ENCODE measurements at regions not wholly inside any gene's neighbourhood (a gene's known extent, or its start where the extent isn't known, plus 50 kb on each side); places are given as distances from the start of the nearest gene placed in this dataset.
"Not testable (repeated sequence)": the region's sequence is repeated elsewhere in the genome, so short reads cannot be mapped to it uniquely, and the experiment has no call there.

- Histone ChIP-seq H3K4me3 (ENCODE audit: low read length) (no peak overlapping the region), H3K9ac (ENCODE audit: low read length) (no peak overlapping the region), H3K9me3 (ENCODE audit: control insufficient read depth, low read length) (no peaks in the 10 kb centered on the region), H3K4me1 (ENCODE audit: control insufficient read depth, insufficient read depth, low read length) (no peaks in the 10 kb centered on the region), H3K36me3 (ENCODE audit: control insufficient read depth, insufficient read depth, low read length, severe bottlenecking) (no peaks in the 10 kb centered on the region), H3K27me3 (replicated peaks; ENCODE audit: control insufficient read depth, insufficient read depth, low read length) (no peaks in the 10 kb centered on the region)
- DNase-seq (ENCODE audit: low read depth): peak; percentile 15
Observed at GRCh38 chr18:78873926-78874500, 105.6 kb upstream of the SALL3 start.

- H3K4me3 ChIP-seq (ENCODE audit: low read length): no peak overlapping the region
- H3K36me3 ChIP-seq (ENCODE audit: control insufficient read depth, insufficient read depth, low read length, severe bottlenecking): no peaks in the 10 kb centered on the region
- peak; percentile 5 for DNase-seq (ENCODE audit: low read depth)
Observed at GRCh38 chr18:78875016-78875777, 104.4 kb upstream of the SALL3 start.

DNA sequence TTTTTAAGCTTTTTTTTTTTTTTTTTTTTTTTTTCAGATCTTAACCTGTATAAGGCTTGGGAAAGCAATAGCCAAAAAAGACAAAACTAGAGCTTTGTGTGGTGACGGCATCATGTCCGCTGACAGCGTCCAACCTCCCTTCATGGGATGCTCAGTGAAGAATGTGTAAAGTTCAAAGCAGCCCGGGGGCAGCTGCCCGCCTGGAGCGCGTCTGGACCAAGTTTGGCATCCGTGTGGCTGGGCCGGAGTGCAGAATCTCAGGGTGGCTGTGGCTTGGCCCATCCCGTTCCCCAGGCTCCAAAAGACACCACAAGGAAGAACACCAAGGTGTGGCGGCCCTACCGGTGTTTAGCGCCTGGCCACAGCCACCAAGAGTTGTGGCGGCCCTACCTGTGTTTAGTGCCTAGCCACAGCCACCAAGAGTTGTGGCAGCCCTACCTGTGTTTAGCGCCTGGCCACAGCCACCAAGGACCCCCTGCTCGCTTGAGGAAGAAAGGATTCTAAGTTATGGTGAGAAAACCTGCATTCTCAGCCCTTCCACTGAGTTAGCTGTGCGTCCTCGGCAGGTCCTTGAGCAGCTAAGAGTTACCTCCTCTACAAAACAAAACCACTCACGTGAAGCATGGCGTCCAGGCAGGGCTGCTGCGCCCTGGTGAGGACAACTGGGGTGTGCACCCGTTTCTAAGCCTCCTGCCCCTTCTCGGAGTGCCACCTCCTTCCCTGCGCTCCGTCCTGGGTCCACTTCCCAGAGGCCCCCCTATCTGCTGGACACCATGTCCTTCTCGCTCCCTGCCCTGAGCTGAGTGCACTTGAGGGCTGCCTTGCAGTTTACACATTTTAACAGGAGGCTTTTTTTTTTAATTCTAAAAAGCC lies 103.6 kb upstream of the SALL3 start:
- H3K4me1 ChIP-seq (ENCODE audit: control insufficient read depth, insufficient read depth, low read length): no peaks in the 10 kb centered on the region
- DNase-seq (ENCODE audit: low read depth): no peak
- no peaks in the 10 kb centered on the region for H3K27me3 ChIP-seq (replicated peaks; ENCODE audit: control insufficient read depth, insufficient read depth, low read length)
- H3K9ac ChIP-seq (ENCODE audit: low read length): no peak overlapping the region
- H3K9me3 ChIP-seq (ENCODE audit: control insufficient read depth, low read length): no peaks in the 10 kb centered on the region
- no peaks in the 10 kb centered on the region for H3K36me3 ChIP-seq (ENCODE audit: control insufficient read depth, insufficient read depth, low read length, severe bottlenecking)
- no peak overlapping the region for H3K4me3 ChIP-seq (ENCODE audit: low read length)

More at GRCh38 chr18:78875016-78875777, 104.4 kb upstream of the SALL3 start:
- Histone ChIP-seq H3K9ac (ENCODE audit: low read length) (no peak overlapping the region), H3K9me3 (ENCODE audit: control insufficient read depth, low read length) (no peaks in the 10 kb centered on the region), H3K4me1 (ENCODE audit: control insufficient read depth, insufficient read depth, low read length) (no peaks in the 10 kb centered on the region), H3K27me3 (replicated peaks; ENCODE audit: control insufficient read depth, insufficient read depth, low read length) (no peaks in the 10 kb centered on the region)

DNA sequence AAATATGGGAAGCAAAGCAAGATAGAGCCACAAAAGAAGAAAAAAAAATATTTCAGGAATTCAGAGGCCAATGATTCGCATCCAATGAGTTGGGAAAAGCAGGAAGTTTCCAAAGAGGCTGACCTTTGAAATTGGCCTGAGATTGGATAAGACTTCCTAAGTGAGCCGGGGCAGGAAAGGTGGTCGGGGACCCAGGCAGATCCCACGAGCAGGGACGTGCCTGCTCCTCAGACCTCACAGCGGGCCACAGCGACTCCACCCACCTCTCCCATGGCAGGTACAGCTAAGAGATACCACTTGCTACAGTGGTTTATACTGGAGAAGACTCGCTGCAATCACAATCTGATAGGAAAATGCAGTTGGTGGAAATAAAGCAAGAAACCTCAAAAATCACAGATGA lies 102.8 kb upstream of the SALL3 start:
- no peaks in the 10 kb centered on the region for H3K4me1 ChIP-seq (ENCODE audit: control insufficient read depth, insufficient read depth, low read length)
- no peak for DNase-seq (ENCODE audit: low read depth)
- no peaks in the 10 kb centered on the region for H3K36me3 ChIP-seq (ENCODE audit: control insufficient read depth, insufficient read depth, low read length, severe bottlenecking)
- H3K4me3 ChIP-seq (ENCODE audit: low read length): no peak overlapping the region
- H3K27me3 ChIP-seq (replicated peaks; ENCODE audit: control insufficient read depth, insufficient read depth, low read length): no peaks in the 10 kb centered on the region
- H3K9me3 ChIP-seq (ENCODE audit: control insufficient read depth, low read length): no peaks in the 10 kb centered on the region
- no peak overlapping the region for H3K9ac ChIP-seq (ENCODE audit: low read length)

DNA sequence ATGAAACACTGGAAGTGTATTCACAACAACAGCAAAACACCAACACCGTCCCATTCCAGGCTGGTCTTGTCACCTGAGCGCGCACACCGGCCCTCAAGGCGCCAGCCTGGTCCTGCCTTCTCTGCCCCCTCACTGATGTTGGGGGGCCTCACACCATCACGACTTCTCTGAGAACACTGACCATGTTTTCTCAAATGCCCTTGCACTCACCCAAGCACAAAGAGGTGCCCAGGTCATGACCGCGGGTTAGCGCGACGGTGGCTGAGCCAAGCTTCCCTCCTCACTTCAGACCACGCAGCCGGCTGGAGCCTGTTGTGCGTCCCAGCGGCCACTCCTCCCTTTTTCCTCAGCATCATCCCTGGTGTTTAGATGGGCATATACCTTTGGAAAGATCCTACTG lies 101.3 kb upstream of the SALL3 start:
- Histone ChIP-seq H3K4me1 (ENCODE audit: control insufficient read depth, insufficient read depth, low read length) (no peaks in the 10 kb centered on the region), H3K36me3 (ENCODE audit: control insufficient read depth, insufficient read depth, low read length, severe bottlenecking) (no peaks in the 10 kb centered on the region), H3K9ac (ENCODE audit: low read length) (no peak overlapping the region), H3K4me3 (ENCODE audit: low read length) (no peak overlapping the region), H3K27me3 (replicated peaks; ENCODE audit: control insufficient read depth, insufficient read depth, low read length) (no peaks in the 10 kb centered on the region), H3K9me3 (ENCODE audit: control insufficient read depth, low read length) (no peaks in the 10 kb centered on the region)
- no peak for DNase-seq (ENCODE audit: low read depth)

DNA sequence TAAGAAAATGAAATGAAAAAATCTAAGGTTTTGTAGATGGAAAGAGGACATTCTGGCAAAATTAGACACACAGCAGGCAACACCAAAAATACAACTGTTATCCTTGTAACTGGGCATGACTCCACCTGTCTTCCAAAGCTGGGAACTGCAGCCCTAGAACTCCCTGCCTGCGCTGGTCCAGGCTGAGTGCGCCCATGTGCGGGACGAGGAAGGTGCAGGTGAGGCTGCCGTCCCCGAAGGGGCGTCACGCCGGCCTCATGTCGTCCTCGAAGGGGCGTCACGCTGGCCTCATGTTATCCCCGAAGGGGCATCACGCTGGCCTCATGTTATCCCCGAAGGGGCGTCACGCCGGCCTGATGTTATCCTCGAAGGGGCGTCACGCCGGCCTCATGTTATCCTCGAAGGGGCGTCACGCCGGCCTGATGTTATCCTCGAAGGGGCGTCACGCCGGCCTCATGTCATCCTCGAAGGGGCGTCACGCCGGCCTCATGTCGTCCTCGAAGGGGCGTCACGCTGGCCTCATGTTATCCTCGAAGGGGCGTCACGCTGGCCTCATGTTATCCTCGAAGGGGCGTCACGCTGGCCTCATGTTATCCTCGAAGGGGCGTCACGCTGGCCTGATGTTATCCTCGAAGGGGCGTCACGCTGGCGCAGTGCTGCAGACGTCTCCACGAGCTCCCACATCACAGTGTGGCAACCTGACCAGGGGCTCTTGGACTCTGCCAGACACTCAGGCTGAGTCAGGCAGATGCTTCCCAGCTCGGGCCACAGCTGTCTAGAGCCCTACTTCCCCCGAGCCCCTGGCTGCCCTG lies 100.3 kb upstream of the SALL3 start:
- DNase-seq (ENCODE audit: low read depth); H3K4me1 ChIP-seq (ENCODE audit: control insufficient read depth, insufficient read depth, low read length); H3K4me3 ChIP-seq (ENCODE audit: low read length); H3K27me3 ChIP-seq (replicated peaks; ENCODE audit: control insufficient read depth, insufficient read depth, low read length); H3K9ac ChIP-seq (ENCODE audit: low read length); H3K36me3 ChIP-seq (ENCODE audit: control insufficient read depth, insufficient read depth, low read length, severe bottlenecking); H3K9me3 ChIP-seq (ENCODE audit: control insufficient read depth, low read length): not testable (repeated sequence)

DNA sequence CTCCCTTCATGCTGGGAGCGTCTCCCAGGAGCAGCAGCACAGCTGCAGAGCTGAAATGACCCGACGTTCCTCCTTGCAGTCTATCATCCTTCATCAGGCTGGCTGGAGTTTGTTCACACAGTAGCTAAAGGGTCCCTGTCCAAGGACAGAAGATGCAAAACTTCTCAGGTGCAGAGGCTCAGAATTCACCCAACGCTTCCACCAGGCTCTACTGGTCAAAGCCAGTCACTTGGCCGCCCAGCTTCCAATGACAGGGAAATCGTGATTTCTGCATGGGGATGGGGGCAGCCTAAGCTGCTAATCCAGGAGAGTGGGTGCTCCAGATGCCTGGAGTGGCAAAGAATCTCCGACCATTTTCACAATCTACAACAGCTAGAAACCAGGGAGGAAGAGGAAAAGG lies 97.0 kb upstream of the SALL3 start:
- Histone ChIP-seq H3K36me3 (ENCODE audit: control insufficient read depth, insufficient read depth, low read length, severe bottlenecking) (no peaks in the 10 kb centered on the region), H3K4me1 (ENCODE audit: control insufficient read depth, insufficient read depth, low read length) (no peaks in the 10 kb centered on the region)
- no peak for DNase-seq (ENCODE audit: low read depth)

DNA sequence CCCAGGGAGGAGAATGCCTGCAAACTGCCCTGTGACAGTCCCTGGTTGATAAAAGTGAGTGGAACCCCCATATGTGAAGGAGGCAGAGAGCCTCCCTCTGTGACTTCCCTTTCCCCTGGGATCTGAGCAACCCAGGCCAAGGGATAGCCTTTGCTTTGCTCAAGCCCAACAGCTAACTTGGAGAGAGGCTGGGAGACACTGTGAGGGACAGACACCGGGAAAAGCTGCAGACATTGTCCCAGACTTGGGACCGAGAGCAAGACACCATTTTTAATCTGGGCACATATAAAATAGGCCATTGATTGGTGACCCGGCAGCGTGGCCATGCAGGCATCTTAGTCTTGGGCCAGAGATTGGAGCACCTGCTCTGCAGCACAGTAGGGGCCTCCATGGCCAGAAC lies 96.1 kb upstream of the SALL3 start:
- H3K9me3 ChIP-seq (ENCODE audit: control insufficient read depth, low read length): peaks cover 34% of the 10 kb centered on the region
- H3K27me3 ChIP-seq (replicated peaks; ENCODE audit: control insufficient read depth, insufficient read depth, low read length): no peaks in the 10 kb centered on the region
- no peaks in the 10 kb centered on the region for H3K4me1 ChIP-seq (ENCODE audit: control insufficient read depth, insufficient read depth, low read length)
- H3K9ac ChIP-seq (ENCODE audit: low read length): no peak overlapping the region
- no peaks in the 10 kb centered on the region for H3K36me3 ChIP-seq (ENCODE audit: control insufficient read depth, insufficient read depth, low read length, severe bottlenecking)
- no peak overlapping the region for H3K4me3 ChIP-seq (ENCODE audit: low read length)
- no peak for DNase-seq (ENCODE audit: low read depth)

More for the DNA sequence above, 97.0 kb upstream of the SALL3 start:
- no peak overlapping the region for H3K4me3 ChIP-seq (ENCODE audit: low read length)
- H3K27me3 ChIP-seq (replicated peaks; ENCODE audit: control insufficient read depth, insufficient read depth, low read length): no peaks in the 10 kb centered on the region
- no peak overlapping the region for H3K9ac ChIP-seq (ENCODE audit: low read length)
- peaks cover 26% of the 10 kb centered on the region for H3K9me3 ChIP-seq (ENCODE audit: control insufficient read depth, low read length)

- H3K4me1 ChIP-seq (ENCODE audit: control insufficient read depth, insufficient read depth, low read length): no peaks in the 10 kb centered on the region
- no peak overlapping the region for H3K9ac ChIP-seq (ENCODE audit: low read length)
- no peak overlapping the region for H3K4me3 ChIP-seq (ENCODE audit: low read length)
- no peaks in the 10 kb centered on the region for H3K36me3 ChIP-seq (ENCODE audit: control insufficient read depth, insufficient read depth, low read length, severe bottlenecking)
- no peaks in the 10 kb centered on the region for H3K27me3 ChIP-seq (replicated peaks; ENCODE audit: control insufficient read depth, insufficient read depth, low read length)
- peaks cover 43% of the 10 kb centered on the region for H3K9me3 ChIP-seq (ENCODE audit: control insufficient read depth, low read length)
- no peak for DNase-seq (ENCODE audit: low read depth)
Observed at GRCh38 chr18:78884502-78884901, 95.1 kb upstream of the SALL3 start.

GRCh38 chr18:78889250-78889649 lies 90.4 kb upstream of the SALL3 start:
- no peaks in the 10 kb centered on the region for H3K4me1 ChIP-seq (ENCODE audit: control insufficient read depth, insufficient read depth, low read length)
- H3K9me3 ChIP-seq (ENCODE audit: control insufficient read depth, low read length): peaks cover 51% of the 10 kb centered on the region
- no peak for DNase-seq (ENCODE audit: low read depth)
- no peak overlapping the region for H3K9ac ChIP-seq (ENCODE audit: low read length)
- no peaks in the 10 kb centered on the region for H3K36me3 ChIP-seq (ENCODE audit: control insufficient read depth, insufficient read depth, low read length, severe bottlenecking)
- no peaks in the 10 kb centered on the region for H3K27me3 ChIP-seq (replicated peaks; ENCODE audit: control insufficient read depth, insufficient read depth, low read length)
- no peak overlapping the region for H3K4me3 ChIP-seq (ENCODE audit: low read length)

DNA sequence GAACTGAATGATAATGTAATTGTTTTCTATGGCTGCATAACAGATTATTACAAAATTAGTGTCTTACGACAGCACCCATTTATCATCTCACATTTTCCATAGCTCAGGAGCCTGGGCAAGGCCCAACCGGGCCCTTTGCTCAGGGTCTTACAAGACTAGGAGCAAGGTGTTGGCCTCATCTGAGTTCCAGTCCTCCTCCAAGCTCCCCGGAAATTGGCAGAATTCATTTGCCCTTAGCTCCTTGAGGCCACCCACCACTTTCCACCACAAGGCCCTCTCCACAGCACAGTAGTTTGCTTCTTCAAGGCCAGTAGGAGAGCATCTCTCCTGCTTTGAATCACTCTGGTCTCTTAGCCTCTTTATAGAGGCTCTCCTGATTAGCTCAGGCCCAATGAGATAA lies 89.2 kb upstream of the SALL3 start:
- peaks cover 46% of the 10 kb centered on the region for H3K9me3 ChIP-seq (ENCODE audit: control insufficient read depth, low read length)
- H3K36me3 ChIP-seq (ENCODE audit: control insufficient read depth, insufficient read depth, low read length, severe bottlenecking): no peaks in the 10 kb centered on the region
- H3K9ac ChIP-seq (ENCODE audit: low read length): no peak overlapping the region
- no peaks in the 10 kb centered on the region for H3K4me1 ChIP-seq (ENCODE audit: control insufficient read depth, insufficient read depth, low read length)
- no peaks in the 10 kb centered on the region for H3K27me3 ChIP-seq (replicated peaks; ENCODE audit: control insufficient read depth, insufficient read depth, low read length)
- DNase-seq (ENCODE audit: low read depth): no peak
- no peak overlapping the region for H3K4me3 ChIP-seq (ENCODE audit: low read length)
